ENCODE measurements at regions not wholly inside any gene's neighbourhood (a gene's known extent, or its start where the extent isn't known, plus 50 kb on each side); places are given as distances from the start of the nearest gene placed in this dataset.

GRCh38 chr9:107699231-107699630, 209.7 kb upstream of the KLF4 start:
- no peak for DNase-seq

- DNase-seq: no peak
Measured at GRCh38 chr9:107698779-107699178, 209.2 kb upstream of the KLF4 start.

GRCh38 chr9:107696302-107696701, 206.7 kb upstream of the KLF4 start:
- DNase-seq: no peak

GRCh38 chr9:107694390-107694789, 204.8 kb upstream of the KLF4 start:
- DNase-seq: no peak

- DNase-seq: no peak
Measured at GRCh38 chr9:107693625-107694326, 204.2 kb upstream of the KLF4 start.

GRCh38 chr9:107691664-107692063, 202.1 kb upstream of the KLF4 start:
- DNase-seq: no peak

- DNase-seq: no peak
Measured at GRCh38 chr9:107690021-107690420, 200.5 kb upstream of the KLF4 start.

GRCh38 chr9:107688728-107689127, 199.2 kb upstream of the KLF4 start:
- DNase-seq: no peak

GRCh38 chr9:107685901-107686300, 196.3 kb upstream of the KLF4 start:
- no peak for DNase-seq

- no peak for DNase-seq
Measured at GRCh38 chr9:107685376-107685775, 195.8 kb upstream of the KLF4 start.

GRCh38 chr9:107684224-107684623, 194.7 kb upstream of the KLF4 start:
- no peak for DNase-seq

GRCh38 chr9:107683566-107683965, 194.0 kb upstream of the KLF4 start:
- DNase-seq: no peak

- DNase-seq: no peak
Measured at GRCh38 chr9:107681988-107682387, 192.4 kb upstream of the KLF4 start.

- DNase-seq: no peak
Measured at GRCh38 chr9:107675351-107676259, 186.0 kb upstream of the KLF4 start.

GRCh38 chr9:107674721-107675277, 185.2 kb upstream of the KLF4 start:
- DNase-seq: no peak

GRCh38 chr9:107673861-107674720, 184.5 kb upstream of the KLF4 start:
- DNase-seq: no peak

GRCh38 chr9:107671588-107671987, 182.0 kb upstream of the KLF4 start:
- DNase-seq: no peak

GRCh38 chr9:107669422-107669821, 179.9 kb upstream of the KLF4 start:
- DNase-seq: no peak

- DNase-seq: no peak
Measured at GRCh38 chr9:107667231-107668070, 177.9 kb upstream of the KLF4 start.

GRCh38 chr9:107665057-107665456, 175.5 kb upstream of the KLF4 start:
- no peak for DNase-seq

- no peak for DNase-seq
Measured at GRCh38 chr9:107660976-107661375, 171.4 kb upstream of the KLF4 start.
